IMR-90 (cell line): ENCODE measurements at regions not wholly inside any gene's neighbourhood (a gene's known extent, or its start where the extent isn't known, plus 50 kb on each side); places are given as distances from the start of the nearest gene placed in this dataset.

Experiments used
- ATAC-seq: fragments of 200-7000 bp; cut with Tn5 transposase; 2 replicates; pipeline ENCODE4 v1.9.1; 2020; ENCODE audit warnings: low read depth, mild to moderate bottlenecking, moderate library complexity
- BruUV-seq: library from RNA; stranded (reverse); fragments of 400-500 nt; replicated peaks from 2 replicates; lab custom pipeline; 2021; lab: Mats Ljungman, UMichigan
- CTCF ChIA-PET: fragments of 300-600 bp; formaldehyde crosslinking; extraction: SDS; loops from one replicate; lab custom pipeline; 2021; ENCODE audit warnings: antibody characterized with exemption; lab: Yijun Ruan, JAX
- POLR2A ChIA-PET: fragments of 300-600 bp; sonication (Branson Sonifier 250); formaldehyde crosslinking; loops from one replicate; lab custom pipeline; 2022; ENCODE audit warnings: antibody characterized with exemption; ENCODE audit not compliant: unreplicated experiment; lab: Charles Lee
- DNase-seq: peaks from one replicate; pipeline ENCODE4 v3.0.0; 2013
- H2AFZ ChIP-seq: replicated peaks from 2 replicates; pipeline ENCODE3; 2013; ENCODE audit warnings: low read length, mild to moderate bottlenecking; ENCODE audit not compliant: poor library complexity
- H2AK5ac ChIP-seq: 2 replicates; pipeline ENCODE4 v1.6.1; 2013; ENCODE audit warnings: low read depth, low read length, inconsistent platforms
- H2AK9ac ChIP-seq: replicated peaks from 2 replicates; pipeline ENCODE3; 2013; ENCODE audit warnings: mild to moderate bottlenecking, low read depth, low read length, moderate library complexity; ENCODE audit not compliant: poor library complexity
- H2BK120ac ChIP-seq: 2 replicates; pipeline ENCODE4 v1.6.1; 2013; ENCODE audit warnings: low read depth, low read length, inconsistent platforms
- H2BK15ac ChIP-seq: 3 replicates; pipeline ENCODE4 v1.6.1; 2013; ENCODE audit warnings: low read depth, low read length, inconsistent platforms
- H2BK20ac ChIP-seq: 2 replicates; pipeline ENCODE4 v1.6.1; 2013; ENCODE audit warnings: low read depth, mild to moderate bottlenecking, inconsistent platforms, low read length, moderate library complexity
- H2BK5ac ChIP-seq: 2 replicates; pipeline ENCODE4 v1.6.1; 2013; ENCODE audit warnings: mild to moderate bottlenecking, low read depth, low read length, inconsistent platforms; ENCODE audit not compliant: poor library complexity, severe bottlenecking
- H3K14ac ChIP-seq: replicated peaks from 2 replicates; pipeline ENCODE4 v1.6.1; 2013; ENCODE audit warnings: low read depth, low read length, inconsistent platforms
- H3K18ac ChIP-seq: 2 replicates; pipeline ENCODE4 v1.6.1; 2013; ENCODE audit warnings: low read depth, low read length, control low read depth
- H3K23ac ChIP-seq: 2 replicates; pipeline ENCODE4 v1.6.1; 2013; ENCODE audit warnings: low read depth, low read length, inconsistent platforms
- H3K27ac ChIP-seq: 2 replicates; pipeline ENCODE4 v1.5.1; 2013; ENCODE audit warnings: mild to moderate bottlenecking, control low read depth, low read length; ENCODE audit not compliant: insufficient read depth
- H3K27me3 ChIP-seq: 2 replicates; pipeline ENCODE4 v1.6.1; 2013; ENCODE audit warnings: low read length; ENCODE audit not compliant: control insufficient read depth, insufficient read depth
- H3K36me3 ChIP-seq: 2 replicates; pipeline ENCODE4 v1.6.1; 2013; ENCODE audit warnings: low read length, mixed read lengths; ENCODE audit not compliant: control insufficient read depth, insufficient read depth
- H3K4ac ChIP-seq: 2 replicates; pipeline ENCODE4 v1.6.1; 2013; ENCODE audit warnings: low read depth, low read length, inconsistent platforms
- H3K4me1 ChIP-seq: 2 replicates; pipeline ENCODE4 v1.6.1; 2013; ENCODE audit warnings: low read length, mixed read lengths; ENCODE audit not compliant: control insufficient read depth, insufficient read depth
- H3K4me2 ChIP-seq: 2 replicates; pipeline ENCODE4 v1.6.1; 2013; ENCODE audit warnings: low read depth, mild to moderate bottlenecking, control low read depth, low read length, moderate library complexity
- H3K4me3 ChIP-seq: 2 replicates; pipeline ENCODE4 v1.5.1; 2013; ENCODE audit warnings: low read depth, mild to moderate bottlenecking, control low read depth, low read length, moderate library complexity; ENCODE audit not compliant: insufficient read depth
- H3K56ac ChIP-seq: 2 replicates; pipeline ENCODE4 v1.6.1; 2013; ENCODE audit warnings: low read length, inconsistent platforms; ENCODE audit not compliant: insufficient read depth; ENCODE audit errors: extremely low read depth
- H3K79me1 ChIP-seq, 2 experiments: 2 replicates each; pipeline ENCODE4 v1.6.1; 2013; ENCODE audit warnings: low read length in 2 of 2, inconsistent platforms in 1 of 2, low read depth in 1 of 2
- H3K9ac ChIP-seq: 2 replicates; pipeline ENCODE4 v1.6.1; 2013; ENCODE audit warnings: low read depth, low read length, control low read depth
- H3K9me1 ChIP-seq: 2 replicates; pipeline ENCODE4 v1.6.1; 2013; ENCODE audit warnings: low read length, inconsistent platforms; ENCODE audit not compliant: insufficient read depth
- H3K9me3 ChIP-seq: 2 replicates; pipeline ENCODE4 v1.6.1; 2013; ENCODE audit warnings: low read length; ENCODE audit not compliant: control insufficient read depth, insufficient read depth
- H4K20me1 ChIP-seq: 2 replicates; pipeline ENCODE4 v1.6.1; 2013; ENCODE audit warnings: low read length, inconsistent platforms; ENCODE audit not compliant: insufficient read depth
- H4K5ac ChIP-seq: 2 replicates; pipeline ENCODE4 v1.6.1; 2013; ENCODE audit warnings: mild to moderate bottlenecking, low read depth, low read length, control low read depth
- H4K8ac ChIP-seq, 2 experiments: 2 replicates each; pipeline ENCODE4 v1.6.1; 2013; ENCODE audit warnings: low read depth in 2 of 2, low read length in 2 of 2, control low read depth in 1 of 2, inconsistent platforms in 1 of 2
- H4K91ac ChIP-seq: 2 replicates; pipeline ENCODE4 v1.6.1; 2013; ENCODE audit warnings: low read depth, low read length, inconsistent platforms; ENCODE audit not compliant: insufficient read depth
- BHLHE40 ChIP-seq: fragments of 150-350 bp; IDR thresholded peaks from 2 replicates; pipeline ENCODE4 v1.6.1; 2016; ENCODE audit warnings: mild to moderate bottlenecking, low read depth, low read length
- CEBPB ChIP-seq: IDR thresholded peaks from 2 replicates; pipeline ENCODE4 v1.6.1; 2012; ENCODE audit warnings: low read depth, low read length, improper control_type of control experiment
- CHD1 ChIP-seq: IDR thresholded peaks from 2 replicates; pipeline ENCODE4 v1.6.1; 2012; ENCODE audit warnings: low read depth, low read length, improper control_type of control experiment
- FOS ChIP-seq: fragments of 150-350 bp; IDR thresholded peaks from 2 replicates; pipeline ENCODE4 v1.6.1; 2016; ENCODE audit warnings: low read depth, low read length
- MAFK ChIP-seq: IDR thresholded peaks from 2 replicates; pipeline ENCODE4 v1.6.1; 2012; ENCODE audit warnings: low read depth, low read length, improper control_type of control experiment
- MAZ ChIP-seq: IDR thresholded peaks from 2 replicates; pipeline ENCODE4 v1.6.1; 2012; ENCODE audit warnings: low read depth, mild to moderate bottlenecking, low read length, improper control_type of control experiment, moderate library complexity, borderline replicate concordance
- MXI1 ChIP-seq: IDR thresholded peaks from 2 replicates; pipeline ENCODE4 v1.6.1; 2012; ENCODE audit warnings: low read depth, mild to moderate bottlenecking, low read length, moderate library complexity, borderline replicate concordance
- NFE2L2 ChIP-seq: fragments of 150-350 bp; IDR thresholded peaks from 2 replicates; pipeline ENCODE4 v1.6.1; 2016; ENCODE audit warnings: low read depth, mild to moderate bottlenecking, low read length
- POLR2A ChIP-seq: IDR thresholded peaks from 2 replicates; pipeline ENCODE4 v1.6.1; 2012; ENCODE audit warnings: mild to moderate bottlenecking, low read depth, low read length
- RAD21 ChIP-seq: IDR thresholded peaks from 2 replicates; pipeline ENCODE4 v1.6.1; 2012; ENCODE audit warnings: low read length, improper control_type of control experiment
- RCOR1 ChIP-seq: IDR thresholded peaks from 2 replicates; pipeline ENCODE4 v1.6.1; 2012; ENCODE audit warnings: mild to moderate bottlenecking, low read length, improper control_type of control experiment; ENCODE audit not compliant: insufficient replicate concordance
- RFX5 ChIP-seq: IDR thresholded peaks from 2 replicates; pipeline ENCODE4 v1.8.0; 2012; ENCODE audit warnings: low read depth, mild to moderate bottlenecking, low read length, moderate library complexity
- SMC3 ChIP-seq: fragments of 150-350 bp; IDR thresholded peaks from 2 replicates; pipeline ENCODE4 v1.6.1; 2016; ENCODE audit warnings: low read depth, mild to moderate bottlenecking, antibody characterized with exemption, low read length, moderate library complexity
- WGBS, 2 experiments: methylation state at CpG; one replicate each; pipeline versions ENCODE4 v1.1.5 to v1.1.7; 2013; ENCODE audit warnings: missing lambda C conversion rate in 2 of 2; ENCODE audit not compliant: insufficient read length in 1 of 2; ENCODE audit errors: extremely low coverage in 2 of 2; 5-methylcytosine and 5-hydroxymethylcytosine counted together
- dilution Hi-C: fragments of 300-500 bp; cut with HindIII; formaldehyde crosslinking; loops from one replicate; pipeline ENCODE4 v1.14.3; 2018; ENCODE audit warnings: low sequenced_read_pairs; ENCODE audit not compliant: unreplicated experiment
- in situ Hi-C: fragments of 300-500 bp; cut with MboI; formaldehyde crosslinking; loops from 3 replicates; pipeline ENCODE4 v1.14.3; 2019; ENCODE audit warnings: low sequenced_read_pairs, inconsistent platforms, mixed read lengths
- intact Hi-C: fragments of 100-400 bp; cut with micrococcal nuclease; formaldehyde crosslinking; loops from 2 replicates; pipeline ENCODE4 v1.10.0; 2022
- TF ChIP-seq, protein P1 (sequence below): fragments of 150-350 bp; IDR thresholded peaks from 2 replicates; pipeline ENCODE4 v1.6.1; 2016; ENCODE audit warnings: low read depth, mild to moderate bottlenecking, low read length, moderate library complexity, borderline replicate concordance
- TF ChIP-seq, protein P2 (sequence below): fragments of 150-350 bp; IDR thresholded peaks from 2 replicates; pipeline ENCODE4 v1.6.1; 2017; ENCODE audit warnings: mild to moderate bottlenecking, antibody characterized with exemption, low read length, low read depth
- TF ChIP-seq, protein P3 (sequence below): conservative IDR thresholded peaks from 2 replicates; pipeline ENCODE4 v1.5.1; 2012; ENCODE audit warnings: mild to moderate bottlenecking, low read depth, low read length, improper control_type of control experiment

DNA sequence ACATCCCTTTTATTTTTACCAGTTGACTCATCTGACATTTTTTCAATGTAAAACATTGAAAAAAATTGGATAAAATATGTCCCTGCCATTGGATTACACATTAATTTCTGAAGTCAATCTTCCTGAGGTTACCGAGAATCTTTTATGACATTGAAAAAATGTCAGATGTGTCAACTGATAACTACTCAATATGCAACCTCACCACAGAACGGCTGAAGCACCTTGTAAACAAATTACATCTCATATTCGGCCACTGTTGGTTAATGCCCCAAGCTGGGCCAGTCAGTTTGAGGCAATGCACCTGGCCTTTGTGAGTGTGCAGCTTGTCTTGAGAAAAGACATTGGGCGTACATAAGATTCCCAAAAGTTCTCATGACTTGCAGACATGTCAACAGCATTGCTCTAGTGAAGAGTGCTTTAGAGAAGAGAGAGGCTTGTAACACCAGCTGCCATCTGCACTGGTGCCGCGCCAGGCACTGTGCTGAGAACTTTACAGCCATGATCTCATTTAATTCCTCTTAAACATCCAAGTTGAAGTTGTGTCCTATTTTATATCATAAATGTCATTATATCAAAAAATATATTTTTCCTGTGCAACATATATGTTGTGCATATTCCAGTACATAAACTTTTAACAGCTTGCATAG lies 112.7 kb upstream of the SLC35G4 start:
- H2BK120ac ChIP-seq, result no peak overlapping the region
- peaks cover 6% of the 10 kb centered on the region; the same call in 1 of the 2 replicates for H3K9me1 ChIP-seq
- H3K4ac ChIP-seq, result no peak overlapping the region
- H3K27ac ChIP-seq, result no peak overlapping the region
- H4K8ac ChIP-seq, result no peak overlapping the region
- no peak overlapping the region for H3K23ac ChIP-seq
- no peak overlapping the region for H2AFZ ChIP-seq
- H3K9ac ChIP-seq, result no peak overlapping the region
- no peaks in the 10 kb centered on the region; the same call in 1 of the 2 replicates for H3K9me3 ChIP-seq
- H2AK9ac ChIP-seq, result no peak overlapping the region
- no peak overlapping the region for H4K91ac ChIP-seq
- H3K18ac ChIP-seq, result no peak overlapping the region
- no peak overlapping the region for H3K14ac ChIP-seq
- H2BK20ac ChIP-seq, result no peak overlapping the region
- no peaks in the 10 kb centered on the region for H3K36me3 ChIP-seq
- intact Hi-C loops, result no loop called here
- TF ChIP-seq POLR2A (no peak), MXI1 (no peak), SMC3 (no peak), RAD21 (no peak), BHLHE40 (no peak), RFX5 (no peak), CEBPB (no peak), RCOR1 (no peak), MAZ (no peak), FOS (no peak), NFE2L2 (no peak), MAFK (no peak), CHD1 (no peak)
- TF ChIP-seq, protein P1, sequence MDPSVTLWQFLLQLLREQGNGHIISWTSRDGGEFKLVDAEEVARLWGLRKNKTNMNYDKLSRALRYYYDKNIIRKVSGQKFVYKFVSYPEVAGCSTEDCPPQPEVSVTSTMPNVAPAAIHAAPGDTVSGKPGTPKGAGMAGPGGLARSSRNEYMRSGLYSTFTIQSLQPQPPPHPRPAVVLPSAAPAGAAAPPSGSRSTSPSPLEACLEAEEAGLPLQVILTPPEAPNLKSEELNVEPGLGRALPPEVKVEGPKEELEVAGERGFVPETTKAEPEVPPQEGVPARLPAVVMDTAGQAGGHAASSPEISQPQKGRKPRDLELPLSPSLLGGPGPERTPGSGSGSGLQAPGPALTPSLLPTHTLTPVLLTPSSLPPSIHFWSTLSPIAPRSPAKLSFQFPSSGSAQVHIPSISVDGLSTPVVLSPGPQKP, result no peak
- TF ChIP-seq, protein P2, sequence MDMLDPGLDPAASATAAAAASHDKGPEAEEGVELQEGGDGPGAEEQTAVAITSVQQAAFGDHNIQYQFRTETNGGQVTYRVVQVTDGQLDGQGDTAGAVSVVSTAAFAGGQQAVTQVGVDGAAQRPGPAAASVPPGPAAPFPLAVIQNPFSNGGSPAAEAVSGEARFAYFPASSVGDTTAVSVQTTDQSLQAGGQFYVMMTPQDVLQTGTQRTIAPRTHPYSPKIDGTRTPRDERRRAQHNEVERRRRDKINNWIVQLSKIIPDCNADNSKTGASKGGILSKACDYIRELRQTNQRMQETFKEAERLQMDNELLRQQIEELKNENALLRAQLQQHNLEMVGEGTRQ, result no peak
- TF ChIP-seq, protein P3, sequence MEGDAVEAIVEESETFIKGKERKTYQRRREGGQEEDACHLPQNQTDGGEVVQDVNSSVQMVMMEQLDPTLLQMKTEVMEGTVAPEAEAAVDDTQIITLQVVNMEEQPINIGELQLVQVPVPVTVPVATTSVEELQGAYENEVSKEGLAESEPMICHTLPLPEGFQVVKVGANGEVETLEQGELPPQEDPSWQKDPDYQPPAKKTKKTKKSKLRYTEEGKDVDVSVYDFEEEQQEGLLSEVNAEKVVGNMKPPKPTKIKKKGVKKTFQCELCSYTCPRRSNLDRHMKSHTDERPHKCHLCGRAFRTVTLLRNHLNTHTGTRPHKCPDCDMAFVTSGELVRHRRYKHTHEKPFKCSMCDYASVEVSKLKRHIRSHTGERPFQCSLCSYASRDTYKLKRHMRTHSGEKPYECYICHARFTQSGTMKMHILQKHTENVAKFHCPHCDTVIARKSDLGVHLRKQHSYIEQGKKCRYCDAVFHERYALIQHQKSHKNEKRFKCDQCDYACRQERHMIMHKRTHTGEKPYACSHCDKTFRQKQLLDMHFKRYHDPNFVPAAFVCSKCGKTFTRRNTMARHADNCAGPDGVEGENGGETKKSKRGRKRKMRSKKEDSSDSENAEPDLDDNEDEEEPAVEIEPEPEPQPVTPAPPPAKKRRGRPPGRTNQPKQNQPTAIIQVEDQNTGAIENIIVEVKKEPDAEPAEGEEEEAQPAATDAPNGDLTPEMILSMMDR, result no peak
- DNase-seq (no peak), ATAC-seq (no peak)
- no peaks in the 10 kb centered on the region for H3K27me3 ChIP-seq
- no TSS peak for BruUV-seq
- no peak overlapping the region for H2BK5ac ChIP-seq
- ChIA-PET POLR2A (no interaction called here), CTCF (no interaction called here)
- H4K20me1 ChIP-seq, result no peaks in the 10 kb centered on the region
- no peak overlapping the region for H3K56ac ChIP-seq
- H3K4me3 ChIP-seq, result no peak overlapping the region
- H3K4me2 ChIP-seq, result no peak overlapping the region
- no peaks in the 10 kb centered on the region; the same call in 1 of the 2 replicates for H3K4me1 ChIP-seq
- no CpG with 5 or more reads among the region's 6 CpGs for WGBS, 2 experiments
- no peaks in the 10 kb centered on the region for H3K79me1 ChIP-seq
- H4K5ac ChIP-seq, result no peak overlapping the region
- no peak overlapping the region for H2AK5ac ChIP-seq
- dilution Hi-C loops, result no loop called here
- H2BK15ac ChIP-seq, result no peak overlapping the region
- in situ Hi-C loops, result no loop called here
